Left colon (tissue), 2 donors: ENCODE measurements at regions not wholly inside any gene's neighbourhood (a gene's known extent, or its start where the extent isn't known, plus 50 kb on each side); places are given as distances from the start of the nearest gene placed in this dataset.

Experiments
- ATAC-seq: fragments of 200-7000 bp; cut with Tn5 transposase; one replicate; pipeline ENCODE4 v1.9.1; 2020; ENCODE audit warnings: mild to moderate bottlenecking, moderate library complexity
- DNase-seq, 2 donors: peaks; one replicate each; pipeline ENCODE4 v3.0.0-alpha.2; 2020
- intact Hi-C, 2 donors: fragments of 100-400 bp; cut with DNase I in 1 of 2; cut with micrococcal nuclease in 1 of 2; formaldehyde crosslinking; loops; one replicate each; pipeline versions ENCODE4 v1.11.2 to v1.14.0; 2022; cut with DNase I, micrococcal nuclease
- donor health status: DM: no; HTN: no; CAD: no.
- donor health status: DM: yes; HTN: yes; CAD: no.

- intact Hi-C loops: no loop called here
- ATAC-seq: no peak
- DNase-seq: peak; percentile 12 to 31
Measured at GRCh38 chr18:45562567-45563479, 52.5 kb upstream of the SLC14A2 start.

GRCh38 chr18:45565280-45565970 is 49.9 kb upstream of the SLC14A2 start:
- DNase-seq: no peak
- intact Hi-C loops: no loop called here
- no peak for ATAC-seq
